ENCODE measurements at regions not wholly inside any gene's neighbourhood (a gene's known extent, or its start where the extent isn't known, plus 50 kb on each side); places are given as distances from the start of the nearest gene placed in this dataset.

DNA sequence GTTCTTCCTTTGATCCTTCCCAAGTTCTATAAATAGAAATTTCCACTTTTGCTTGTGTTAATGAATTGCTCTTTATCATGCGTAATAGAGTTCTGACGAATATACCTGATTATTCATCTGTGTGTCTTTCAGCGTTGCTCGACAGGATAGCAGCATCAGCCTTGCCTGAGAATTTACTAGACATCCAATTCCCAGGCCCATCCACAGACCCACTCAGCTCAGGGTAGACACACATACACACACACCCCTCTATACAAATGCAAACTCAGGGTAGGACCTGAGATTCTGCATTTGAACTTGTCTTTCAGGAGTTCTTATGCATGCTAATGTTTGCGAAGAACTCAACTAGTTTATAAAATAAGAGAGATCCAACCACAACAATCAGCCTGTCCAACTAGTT lies 343.4 kb upstream of the GYPC start:
- Histone ChIP-seq H3K36me3 (no peaks in the 10 kb centered on the region), H3K4me1 (no peaks in the 10 kb centered on the region), H3K27me3 (no peaks in the 10 kb centered on the region), H3K4me3 (no peak overlapping the region), H3K9me3 (no peaks in the 10 kb centered on the region), H3K27ac (no peak overlapping the region)
- intact Hi-C loops (cut with DNase I): no loop called here
- TF ChIP-seq POLR2A (IDR thresholded peaks at IDR 0.05) (no peak), POLR2AphosphoS5 (IDR thresholded peaks at IDR 0.05; ENCODE audit: insufficient read depth in 1 of 2, low read depth in 1 of 2) (no peak)
- TF ChIP-seq, protein P1, sequence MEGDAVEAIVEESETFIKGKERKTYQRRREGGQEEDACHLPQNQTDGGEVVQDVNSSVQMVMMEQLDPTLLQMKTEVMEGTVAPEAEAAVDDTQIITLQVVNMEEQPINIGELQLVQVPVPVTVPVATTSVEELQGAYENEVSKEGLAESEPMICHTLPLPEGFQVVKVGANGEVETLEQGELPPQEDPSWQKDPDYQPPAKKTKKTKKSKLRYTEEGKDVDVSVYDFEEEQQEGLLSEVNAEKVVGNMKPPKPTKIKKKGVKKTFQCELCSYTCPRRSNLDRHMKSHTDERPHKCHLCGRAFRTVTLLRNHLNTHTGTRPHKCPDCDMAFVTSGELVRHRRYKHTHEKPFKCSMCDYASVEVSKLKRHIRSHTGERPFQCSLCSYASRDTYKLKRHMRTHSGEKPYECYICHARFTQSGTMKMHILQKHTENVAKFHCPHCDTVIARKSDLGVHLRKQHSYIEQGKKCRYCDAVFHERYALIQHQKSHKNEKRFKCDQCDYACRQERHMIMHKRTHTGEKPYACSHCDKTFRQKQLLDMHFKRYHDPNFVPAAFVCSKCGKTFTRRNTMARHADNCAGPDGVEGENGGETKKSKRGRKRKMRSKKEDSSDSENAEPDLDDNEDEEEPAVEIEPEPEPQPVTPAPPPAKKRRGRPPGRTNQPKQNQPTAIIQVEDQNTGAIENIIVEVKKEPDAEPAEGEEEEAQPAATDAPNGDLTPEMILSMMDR (IDR thresholded peaks at IDR 0.05): no peak
- DNase-seq (ENCODE audit: extremely low spot score in 2 of 2): no peak

DNA sequence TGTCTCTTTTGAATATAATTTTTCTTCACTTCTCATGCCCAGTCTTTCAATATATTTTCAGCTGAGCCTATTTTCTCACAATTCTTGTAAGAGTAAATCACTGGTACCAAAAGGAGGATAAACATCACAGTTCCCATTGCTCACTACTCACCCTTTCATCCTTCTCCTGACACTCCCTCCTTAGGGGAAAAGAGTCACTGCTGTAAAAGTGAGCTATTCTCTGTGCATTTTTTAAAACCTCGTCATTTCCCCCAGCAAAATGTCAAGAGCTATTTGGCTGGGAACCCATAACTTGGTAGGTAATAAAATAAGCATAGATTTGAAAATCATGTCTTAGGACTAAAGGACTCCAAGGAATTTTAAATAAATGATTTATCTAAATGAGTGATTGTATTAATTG lies 340.1 kb upstream of the GYPC start:
- H3K27me3 ChIP-seq: no peaks in the 10 kb centered on the region
- H3K36me3 ChIP-seq: no peaks in the 10 kb centered on the region
- H3K4me3 ChIP-seq: no peak overlapping the region
- intact Hi-C loops (cut with DNase I): no loop called here
- H3K27ac ChIP-seq: no peak overlapping the region
- H3K9me3 ChIP-seq: no peaks in the 10 kb centered on the region
- TF ChIP-seq, protein P1 (IDR thresholded peaks at IDR 0.05): no peak
- TF ChIP-seq POLR2AphosphoS5 (IDR thresholded peaks at IDR 0.05; ENCODE audit: insufficient read depth in 1 of 2, low read depth in 1 of 2): no peak
- no peak for TF ChIP-seq POLR2A (IDR thresholded peaks at IDR 0.05)
- no peak for DNase-seq (ENCODE audit: extremely low spot score in 2 of 2)
- no peaks in the 10 kb centered on the region for H3K4me1 ChIP-seq

DNA sequence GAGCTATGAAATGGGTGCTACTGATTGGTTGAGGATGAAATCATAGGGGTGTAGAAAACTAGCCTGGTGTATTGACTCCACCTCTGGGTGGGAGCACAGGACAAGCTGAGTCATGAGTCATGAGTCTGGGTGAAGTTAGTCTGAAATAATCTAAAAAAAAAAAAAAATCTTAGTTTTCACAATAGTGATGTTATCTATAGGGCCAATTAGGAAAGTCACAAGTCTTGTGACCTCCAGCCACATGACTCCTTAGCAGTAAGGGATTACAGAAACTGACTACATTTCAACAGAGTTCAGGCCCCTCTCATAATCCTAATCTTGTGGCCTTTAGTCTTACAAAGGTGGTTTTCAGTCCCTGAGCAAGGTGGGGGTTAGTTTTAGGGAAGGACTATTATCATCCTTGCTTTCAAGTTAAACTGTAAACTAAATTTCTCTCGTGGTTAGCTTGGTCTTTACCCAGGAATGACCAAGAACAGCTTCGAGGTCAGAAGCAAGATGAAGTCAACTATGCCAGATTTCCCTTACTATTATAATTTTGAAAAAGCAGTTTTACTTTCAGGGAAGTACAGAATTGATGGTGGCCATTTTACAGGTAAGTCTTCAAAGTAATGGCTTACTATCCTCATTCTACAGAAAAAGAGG lies 338.0 kb upstream of the GYPC start:
- Histone ChIP-seq H3K27me3 (no peaks in the 10 kb centered on the region), H3K4me1 (no peaks in the 10 kb centered on the region), H3K4me3 (no peak overlapping the region), H3K27ac (no peak overlapping the region), H3K9me3 (no peaks in the 10 kb centered on the region), H3K36me3 (no peaks in the 10 kb centered on the region)
- DNase-seq (ENCODE audit: extremely low spot score in 2 of 2): no peak
- TF ChIP-seq, protein P1 (IDR thresholded peaks at IDR 0.05): no peak
- intact Hi-C loops (cut with DNase I): no loop called here

DNA sequence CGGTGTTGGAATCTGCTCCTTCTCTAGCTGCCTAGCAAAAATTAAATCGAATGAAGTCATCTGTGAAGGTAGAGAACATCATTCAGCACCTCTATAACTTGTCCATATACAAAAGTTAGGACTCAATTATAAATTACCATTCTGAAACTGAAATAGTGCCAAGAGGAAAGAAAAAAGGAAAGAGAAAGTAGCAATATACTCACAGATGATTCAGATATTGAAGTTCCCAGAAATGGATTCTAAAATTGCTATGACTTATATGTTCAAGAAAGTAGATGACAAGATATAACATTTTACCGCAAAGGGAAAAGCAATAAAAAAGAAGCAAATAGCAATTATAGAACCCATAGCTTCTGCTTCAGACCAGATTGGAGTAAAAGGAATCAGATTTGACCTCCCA lies 333.6 kb upstream of the GYPC start:
- intact Hi-C loops (cut with DNase I): no loop called here
- no peak for DNase-seq (ENCODE audit: extremely low spot score in 2 of 2)
- TF ChIP-seq POLR2A (IDR thresholded peaks at IDR 0.05) (no peak), POLR2AphosphoS5 (IDR thresholded peaks at IDR 0.05; ENCODE audit: insufficient read depth in 1 of 2, low read depth in 1 of 2) (no peak)
- TF ChIP-seq, protein P1 (IDR thresholded peaks at IDR 0.05): no peak

DNA sequence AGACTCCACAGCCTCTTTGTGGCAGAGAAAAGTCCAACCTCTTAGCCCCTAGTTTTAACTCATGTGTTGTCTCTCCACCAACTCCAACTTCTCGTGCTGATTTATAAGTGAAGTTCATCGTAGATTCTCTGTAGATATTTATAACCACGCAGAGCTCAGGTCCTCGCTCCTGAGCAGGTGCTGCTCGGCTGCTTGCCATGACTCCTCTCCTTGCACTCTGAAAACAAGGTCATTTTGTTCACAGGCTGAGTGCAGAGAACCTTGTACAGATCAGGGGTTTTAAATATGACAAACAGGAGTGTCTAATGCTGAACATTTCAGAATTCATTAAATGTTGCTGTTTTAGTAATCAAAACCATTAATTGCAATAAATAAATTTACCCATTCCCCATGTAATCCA lies 330.8 kb upstream of the GYPC start:
- Histone ChIP-seq H3K27ac (no peak overlapping the region), H3K27me3 (no peaks in the 10 kb centered on the region), H3K4me3 (no peak overlapping the region), H3K36me3 (no peaks in the 10 kb centered on the region), H3K4me1 (no peaks in the 10 kb centered on the region), H3K9me3 (no peaks in the 10 kb centered on the region)
- TF ChIP-seq, protein P1 (IDR thresholded peaks at IDR 0.05): no peak
- TF ChIP-seq POLR2A (IDR thresholded peaks at IDR 0.05) (no peak), POLR2AphosphoS5 (IDR thresholded peaks at IDR 0.05; ENCODE audit: insufficient read depth in 1 of 2, low read depth in 1 of 2) (no peak)
- DNase-seq (ENCODE audit: extremely low spot score in 2 of 2): no peak
- intact Hi-C loops (cut with DNase I): no loop called here

More for the DNA sequence above, 333.6 kb upstream of the GYPC start:
- Histone ChIP-seq H3K9me3 (no peaks in the 10 kb centered on the region), H3K27me3 (no peaks in the 10 kb centered on the region), H3K4me1 (no peaks in the 10 kb centered on the region), H3K4me3 (no peak overlapping the region), H3K27ac (no peak overlapping the region), H3K36me3 (no peaks in the 10 kb centered on the region)
